HG02571 (cell line): ENCODE measurements at regions not wholly inside any gene's neighbourhood (a gene's known extent, or its start where the extent isn't known, plus 50 kb on each side); places are given as distances from the start of the nearest gene placed in this dataset.
"Not testable (repeated sequence)": the region's sequence is repeated elsewhere in the genome, so short reads cannot be mapped to it uniquely, and the experiment has no call there.

Source experiments
- ATAC-seq: cut with Tn5 transposase; IDR thresholded peaks from one replicate; pipeline ENCODE4 v1.9.1; 2021; ENCODE audit warnings: mild to moderate bottlenecking, moderate library complexity; ENCODE audit not compliant: unreplicated experiment

- no peak for ATAC-seq
These were observed 110.3 kb downstream of the SINHCAF start for GRCh38 chr12:31215518-31216232.

GRCh38 chr12:31216479-31216878 is 109.5 kb downstream of the SINHCAF start:
- ATAC-seq: no peak

- ATAC-seq: no peak
These were observed 108.4 kb downstream of the SINHCAF start for GRCh38 chr12:31217356-31218130.

GRCh38 chr12:31218203-31219025 is 107.5 kb downstream of the SINHCAF start:
- ATAC-seq: no peak

- no peak for ATAC-seq
These were observed 106.4 kb downstream of the SINHCAF start for GRCh38 chr12:31219521-31219920.

- no peak for ATAC-seq
These were observed 105.9 kb downstream of the SINHCAF start for GRCh38 chr12:31220061-31220460.

GRCh38 chr12:31220633-31221550 is 105.1 kb downstream of the SINHCAF start:
- ATAC-seq: no peak

GRCh38 chr12:31221551-31221945 is 104.4 kb downstream of the SINHCAF start:
- no peak for ATAC-seq

- ATAC-seq: no peak
These were observed 103.2 kb downstream of the SINHCAF start for GRCh38 chr12:31222620-31223222.

GRCh38 chr12:31223640-31224039 is 102.3 kb downstream of the SINHCAF start:
- ATAC-seq: not testable (repeated sequence)

GRCh38 chr12:31224768-31225448 is 101.0 kb downstream of the SINHCAF start:
- no peak for ATAC-seq

GRCh38 chr12:31225656-31226535 is 100.1 kb downstream of the SINHCAF start:
- ATAC-seq: no peak

- ATAC-seq: no peak
These were observed 99.3 kb downstream of the SINHCAF start for GRCh38 chr12:31226639-31227038.

GRCh38 chr12:31227401-31227981 is 98.5 kb downstream of the SINHCAF start:
- no peak for ATAC-seq

GRCh38 chr12:31228811-31229792 is 96.8 kb downstream of the SINHCAF start:
- ATAC-seq: no peak

GRCh38 chr12:31230004-31230403 is 95.9 kb downstream of the SINHCAF start:
- ATAC-seq: no peak
